ENCODE measurements at regions not wholly inside any gene's neighbourhood (a gene's known extent, or its start where the extent isn't known, plus 50 kb on each side); places are given as distances from the start of the nearest gene placed in this dataset.

DNA sequence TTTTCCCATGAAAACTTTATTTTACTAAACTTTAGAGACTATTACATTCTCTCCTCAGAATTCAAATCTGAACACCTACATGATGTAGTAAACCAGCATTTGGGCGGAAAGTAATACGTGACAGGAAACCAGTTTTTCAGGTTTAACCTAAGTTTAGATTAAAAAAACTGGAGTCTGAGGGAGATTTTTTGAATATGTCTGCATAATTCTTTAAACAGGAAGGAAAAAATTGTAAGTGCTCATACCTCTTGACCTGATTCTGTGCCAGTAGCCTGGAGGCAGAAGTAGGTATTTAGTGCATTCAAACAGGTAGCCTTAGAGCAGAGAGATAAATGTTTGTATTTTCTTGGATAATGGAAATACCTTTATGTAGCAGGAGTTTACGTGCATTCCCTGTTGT is 224.3 kb downstream of the MDFIC start:
- Histone ChIP-seq H3K27ac (peak overlapping the region; percentile 69; the same call in 1 of the 2 replicates), H3K9ac (no peak overlapping the region), H3K27me3 (replicated peaks; ENCODE audit: insufficient read depth) (no peaks in the 10 kb centered on the region), H3K4me1 (ENCODE audit: insufficient read depth) (peaks cover 14% of the 10 kb centered on the region), H3K79me2 (ENCODE audit: insufficient read depth) (no peaks in the 10 kb centered on the region), H3K4me3 (no peak overlapping the region), H3K36me3 (ENCODE audit: low read depth) (no peaks in the 10 kb centered on the region), H2AFZ (peak overlapping the region; percentile 34; the same call in 1 of the 2 replicates), H3K9me2 (ENCODE audit: insufficient read depth) (no peaks in the 10 kb centered on the region), H3F3A (ENCODE audit: insufficient read depth) (peaks cover 5% of the 10 kb centered on the region; the same call in 1 of the 2 replicates), H4K20me1 (ENCODE audit: insufficient read depth) (no peaks in the 10 kb centered on the region), H3K9me3 (ENCODE audit: low read depth) (no peaks in the 10 kb centered on the region), H3K4me2 (ENCODE audit: unreplicated experiment) (peak overlapping the region; percentile 13)
- in situ Hi-C loops (cut with MboI): no loop called here
- TF ChIP-seq EZH2phosphoT487 (IDR thresholded peaks at IDR 0.05; ENCODE audit: insufficient read depth, low read depth): no peak
- TF ChIP-seq EZH2 (IDR thresholded peaks at IDR 0.05; ENCODE audit: insufficient read depth, poor library complexity, severe bottlenecking): no peak
- no peak for DNase-seq
- 97 to 100% methylated on average over 3 of the region's 3 CpGs for WGBS, 2 experiments (ENCODE audit: low coverage in 1 of 2, low lambda C conversion rate in 2 of 2, missing lambda C conversion rate in 2 of 2)

DNA sequence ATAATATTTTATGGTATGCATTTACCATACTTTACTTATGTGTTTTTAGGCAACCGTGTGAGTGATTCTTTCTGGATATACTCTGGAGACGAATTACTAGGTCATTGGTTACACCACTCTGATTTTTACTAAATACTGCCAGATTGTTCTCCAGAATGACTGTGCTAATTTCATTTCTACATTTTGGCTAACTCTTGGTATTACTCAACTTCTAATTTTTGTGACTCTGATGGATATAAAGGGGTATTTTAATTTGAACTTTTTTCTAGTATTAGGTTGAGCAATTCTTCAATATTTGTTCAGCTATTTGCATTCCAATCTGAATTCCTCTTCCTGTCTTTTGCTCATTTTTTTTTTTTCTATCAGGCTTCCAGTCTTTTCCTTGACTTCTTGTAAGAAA is 223.6 kb downstream of the MDFIC start:
- 1 to 7% methylated on average over 2 of the region's 2 CpGs for WGBS, 2 experiments (ENCODE audit: low coverage in 1 of 2, low lambda C conversion rate in 2 of 2, missing lambda C conversion rate in 2 of 2)

DNA sequence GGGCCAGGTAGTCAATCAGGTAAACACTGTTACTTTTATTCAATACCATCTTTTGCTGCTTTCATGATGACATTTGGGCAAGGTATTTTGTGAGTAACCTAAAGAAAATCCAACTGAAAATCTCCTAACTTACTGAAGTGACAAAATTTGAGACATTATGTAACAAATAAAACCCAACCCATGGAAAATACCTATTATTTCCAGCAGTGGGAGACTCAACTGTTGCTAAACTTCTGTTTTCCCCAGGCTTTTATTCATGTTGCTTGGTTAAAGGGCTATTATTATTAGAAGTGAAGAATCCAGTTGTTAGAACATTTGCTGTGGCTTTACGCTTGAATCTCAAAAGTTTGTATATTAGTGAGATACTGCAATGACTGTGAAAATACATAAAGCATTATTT is 215.9 kb downstream of the MDFIC start:
- H3K79me2 ChIP-seq (ENCODE audit: insufficient read depth): no peaks in the 10 kb centered on the region
- no peaks in the 10 kb centered on the region for H3K27me3 ChIP-seq (replicated peaks; ENCODE audit: insufficient read depth)
- in situ Hi-C loops (cut with MboI): no loop called here
- H3K4me3 ChIP-seq: no peak overlapping the region
- H3K36me3 ChIP-seq (ENCODE audit: low read depth): no peaks in the 10 kb centered on the region
- no peak for DNase-seq
- no peaks in the 10 kb centered on the region for H3F3A ChIP-seq (ENCODE audit: insufficient read depth)
- WGBS, 2 experiments (ENCODE audit: low coverage in 1 of 2, low lambda C conversion rate in 2 of 2, missing lambda C conversion rate in 2 of 2): 90 to 97% methylated on average over 1 of the region's 1 CpG
- no peaks in the 10 kb centered on the region for H3K9me2 ChIP-seq (ENCODE audit: insufficient read depth)
- no peaks in the 10 kb centered on the region for H4K20me1 ChIP-seq (ENCODE audit: insufficient read depth)
- H3K4me1 ChIP-seq (ENCODE audit: insufficient read depth): no peaks in the 10 kb centered on the region
- H3K27ac ChIP-seq: no peak overlapping the region
- no peaks in the 10 kb centered on the region for H3K9me3 ChIP-seq (ENCODE audit: low read depth)
- H2AFZ ChIP-seq: no peak overlapping the region
- H3K4me2 ChIP-seq (ENCODE audit: unreplicated experiment): no peak overlapping the region
- no peak overlapping the region for H3K9ac ChIP-seq
- TF ChIP-seq EZH2 (IDR thresholded peaks at IDR 0.05; ENCODE audit: insufficient read depth, poor library complexity, severe bottlenecking) (no peak), EZH2phosphoT487 (IDR thresholded peaks at IDR 0.05; ENCODE audit: insufficient read depth, low read depth) (no peak)

More for the DNA sequence above, 223.6 kb downstream of the MDFIC start:
- Histone ChIP-seq H3K9ac (peak overlapping the region; percentile 17; the same call in 1 of the 2 replicates), H3K4me3 (no peak overlapping the region), H3K36me3 (ENCODE audit: low read depth) (no peaks in the 10 kb centered on the region), H3K27me3 (replicated peaks; ENCODE audit: insufficient read depth) (no peaks in the 10 kb centered on the region), H3K9me3 (ENCODE audit: low read depth) (no peaks in the 10 kb centered on the region), H2AFZ (peak overlapping the region; percentile 34; the same call in 1 of the 2 replicates), H3K4me1 (ENCODE audit: insufficient read depth) (peaks cover 14% of the 10 kb centered on the region), H3F3A (ENCODE audit: insufficient read depth) (peaks cover 5% of the 10 kb centered on the region; the same call in 1 of the 2 replicates), H3K79me2 (ENCODE audit: insufficient read depth) (no peaks in the 10 kb centered on the region), H3K4me2 (ENCODE audit: unreplicated experiment) (peak overlapping the region; percentile 13), H3K27ac (peak overlapping the region; percentile 69), H4K20me1 (ENCODE audit: insufficient read depth) (no peaks in the 10 kb centered on the region), H3K9me2 (ENCODE audit: insufficient read depth) (no peaks in the 10 kb centered on the region)
- in situ Hi-C loops (cut with MboI): no loop called here
- DNase-seq: peak; percentile 81
- TF ChIP-seq EZH2 (IDR thresholded peaks at IDR 0.05; ENCODE audit: insufficient read depth, poor library complexity, severe bottlenecking) (no peak), EZH2phosphoT487 (IDR thresholded peaks at IDR 0.05; ENCODE audit: insufficient read depth, low read depth) (no peak)

DNA sequence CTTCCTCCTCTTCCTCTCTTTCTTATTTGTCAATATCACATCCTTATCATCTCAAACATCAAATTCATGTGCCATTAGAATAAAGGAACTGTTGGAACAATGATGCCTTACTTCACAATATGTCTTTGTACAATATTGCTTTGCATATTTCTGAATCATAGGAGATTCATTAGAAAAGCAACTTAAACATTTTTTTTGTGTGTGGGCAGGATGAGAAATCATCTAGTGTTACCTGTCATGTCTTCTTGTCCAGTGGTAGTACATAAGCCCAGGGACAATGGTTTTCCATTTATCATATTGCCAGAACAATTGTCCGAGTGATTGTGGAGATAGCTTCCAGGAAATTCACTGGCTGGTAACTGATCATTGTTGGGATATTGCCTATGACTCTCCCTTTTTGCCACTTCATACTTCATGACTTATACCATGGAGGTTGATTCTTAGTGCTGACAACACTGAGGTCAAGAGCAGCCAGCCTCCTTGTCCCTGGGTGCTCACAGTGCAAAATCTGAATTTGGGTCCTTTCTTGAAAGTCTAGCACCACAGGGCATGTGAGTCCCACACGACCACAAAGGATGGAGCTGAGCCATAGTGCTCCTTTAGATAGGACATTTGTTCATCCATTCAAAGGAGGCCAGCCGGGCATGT is 215.0 kb downstream of the MDFIC start:
- no peak overlapping the region for H3K4me3 ChIP-seq
- H3K9me2 ChIP-seq (ENCODE audit: insufficient read depth): no peaks in the 10 kb centered on the region
- no peaks in the 10 kb centered on the region for H4K20me1 ChIP-seq (ENCODE audit: insufficient read depth)
- no peaks in the 10 kb centered on the region for H3K36me3 ChIP-seq (ENCODE audit: low read depth)
- no peaks in the 10 kb centered on the region for H3K4me1 ChIP-seq (ENCODE audit: insufficient read depth)
- no peak for DNase-seq
- no peak for TF ChIP-seq EZH2 (IDR thresholded peaks at IDR 0.05; ENCODE audit: insufficient read depth, poor library complexity, severe bottlenecking)
- no peak for TF ChIP-seq EZH2phosphoT487 (IDR thresholded peaks at IDR 0.05; ENCODE audit: insufficient read depth, low read depth)
- H3K27ac ChIP-seq: no peak overlapping the region
- no peaks in the 10 kb centered on the region for H3K27me3 ChIP-seq (replicated peaks; ENCODE audit: insufficient read depth)
- H3K9ac ChIP-seq: no peak overlapping the region
- H2AFZ ChIP-seq: no peak overlapping the region
- H3K9me3 ChIP-seq (ENCODE audit: low read depth): no peaks in the 10 kb centered on the region
- no peaks in the 10 kb centered on the region for H3F3A ChIP-seq (ENCODE audit: insufficient read depth)
- H3K4me2 ChIP-seq (ENCODE audit: unreplicated experiment): no peak overlapping the region
- in situ Hi-C loops (cut with MboI): no loop called here
- no peaks in the 10 kb centered on the region for H3K79me2 ChIP-seq (ENCODE audit: insufficient read depth)
- 76 to 82% methylated on average over 3 of the region's 3 CpGs for WGBS, 2 experiments (ENCODE audit: low coverage in 1 of 2, low lambda C conversion rate in 2 of 2, missing lambda C conversion rate in 2 of 2)

All from GM23248 (cell line).